CD14-positive monocyte (primary cell): ENCODE measurements at regions not wholly inside any gene's neighbourhood (a gene's known extent, or its start where the extent isn't known, plus 50 kb on each side); places are given as distances from the start of the nearest gene placed in this dataset.

ENCODE experiments used
- DNase-seq, 3 donors: peaks; one replicate each; pipeline ENCODE4 v3.0.0-alpha.2; 2011 to 2022
- H2AFZ ChIP-seq: 2 replicates; pipeline ENCODE4 v1.6.0; 2012; ENCODE audit warnings: mild to moderate bottlenecking, low read depth, low read length, inconsistent platforms; ENCODE audit not compliant: insufficient read depth, poor library complexity, severe bottlenecking
- H3K27ac ChIP-seq, 2 donors: 1 replicate in 1 of 2; 2 replicates in 1 of 2; pipeline ENCODE4 v1.5.1; 2012 to 2013; ENCODE audit warnings: low read length in 2 of 2, control low read depth in 1 of 2, inconsistent platforms in 1 of 2, low read depth in 1 of 2, mild to moderate bottlenecking in 1 of 2
- H3K27me3 ChIP-seq, 2 donors: one replicate each; pipeline versions ENCODE4 v1.6.0 to v1.6.1; 2011 to 2013; ENCODE audit warnings: low read length in 2 of 2; ENCODE audit not compliant: control insufficient read depth in 2 of 2, insufficient read depth in 2 of 2
- H3K36me3 ChIP-seq, 2 donors: replicated peaks in 1 of 2; 1 replicate in 1 of 2; 2 replicates in 1 of 2; pipeline versions ENCODE4 v1.5.1 to v1.6.1; 2012 to 2013; ENCODE audit warnings: low read length in 2 of 2, control low read depth in 1 of 2, inconsistent platforms in 1 of 2, mild to moderate bottlenecking in 1 of 2; ENCODE audit not compliant: insufficient read depth in 2 of 2, control insufficient read depth in 1 of 2
- H3K4me1 ChIP-seq, 2 donors: 1 replicate in 1 of 2; 2 replicates in 1 of 2; pipeline versions ENCODE4 v1.5.1 to v1.6.1; 2012 to 2013; ENCODE audit warnings: low read length in 2 of 2, control low read depth in 1 of 2, inconsistent platforms in 1 of 2, mild to moderate bottlenecking in 1 of 2, moderate library complexity in 1 of 2; ENCODE audit not compliant: insufficient read depth in 2 of 2, control insufficient read depth in 1 of 2
- H3K4me2 ChIP-seq: replicated peaks from 2 replicates; pipeline ENCODE3; 2012; ENCODE audit warnings: low read length, moderate library complexity, mild to moderate bottlenecking; ENCODE audit not compliant: poor library complexity, severe bottlenecking; ENCODE audit errors: extremely low read depth
- H3K4me3 ChIP-seq, 3 experiments: fragments of 200-600 bp in 1 of 3; sonication (generic) in 1 of 3; replicated peaks in 1 of 3; 1 replicate in 2 of 3; 2 replicates in 1 of 3; pipeline ENCODE4 v1.5.1; 2011 to 2013; ENCODE audit warnings: low read length in 3 of 3, mild to moderate bottlenecking in 3 of 3, control low read depth in 2 of 3, low read depth in 2 of 3, inconsistent platforms in 1 of 3, moderate library complexity in 1 of 3
- H3K79me2 ChIP-seq: 2 replicates; pipeline ENCODE4 v1.6.0; 2012; ENCODE audit warnings: mild to moderate bottlenecking, control low read depth, inconsistent platforms, low read length, moderate library complexity; ENCODE audit not compliant: insufficient read depth
- H3K9ac ChIP-seq: 2 replicates; pipeline ENCODE4 v1.6.0; 2017; ENCODE audit warnings: low read length, mild to moderate bottlenecking; ENCODE audit not compliant: insufficient read depth, poor library complexity, severe bottlenecking
- H3K9me3 ChIP-seq, 2 donors: replicated peaks in 1 of 2; 1 replicate in 1 of 2; 2 replicates in 1 of 2; pipeline versions ENCODE4 v1.5.1 to v1.6.1; 2012 to 2013; ENCODE audit warnings: low read length in 2 of 2, control low read depth in 1 of 2; ENCODE audit not compliant: control insufficient read depth in 1 of 2, insufficient read depth in 1 of 2
- H4K20me1 ChIP-seq: 2 replicates; pipeline ENCODE4 v1.6.0; 2012; ENCODE audit warnings: mild to moderate bottlenecking, low read length, control low read depth, moderate library complexity; ENCODE audit not compliant: insufficient read depth
- H3K27ac Mint-ChIP-seq, 7 donors: one replicate each; pipeline ENCODE4 v1.8.0; 2020; ENCODE audit warnings: mild to moderate bottlenecking in 7 of 7, mixed read lengths in 7 of 7, moderate library complexity in 6 of 7, inconsistent platforms in 2 of 7
- H3K27me3 Mint-ChIP-seq, 3 donors: one replicate each; pipeline ENCODE4 v1.8.0; 2021 to 2022; ENCODE audit warnings: low read depth in 3 of 3, mild to moderate bottlenecking in 3 of 3, mixed read lengths in 3 of 3, moderate library complexity in 3 of 3, inconsistent platforms in 1 of 3
- H3K36me3 Mint-ChIP-seq, 2 donors: one replicate each; pipeline ENCODE4 v1.8.0; 2020; ENCODE audit warnings: mixed read lengths in 2 of 2, inconsistent platforms in 1 of 2, mild to moderate bottlenecking in 1 of 2
- H3K4me1 Mint-ChIP-seq: one replicate; pipeline ENCODE4 v1.8.0; 2020; ENCODE audit warnings: mild to moderate bottlenecking, mixed read lengths
- H3K4me3 Mint-ChIP-seq, 2 donors: one replicate each; pipeline ENCODE4 v1.8.0; 2020; ENCODE audit warnings: mild to moderate bottlenecking in 2 of 2, mixed read lengths in 2 of 2, moderate library complexity in 1 of 2
- H3K9me3 Mint-ChIP-seq, 7 donors: one replicate each; pipeline ENCODE4 v1.8.0; 2020 to 2022; ENCODE audit warnings: mixed read lengths in 7 of 7, mild to moderate bottlenecking in 6 of 7, moderate library complexity in 6 of 7, inconsistent platforms in 2 of 7
- WGBS: methylation state at CpG from one replicate; pipeline ENCODE4 v1.1.5; 2013; ENCODE audit warnings: missing lambda C conversion rate; ENCODE audit not compliant: insufficient coverage; 5-methylcytosine and 5-hydroxymethylcytosine counted together
- intact Hi-C, 2 donors: fragments of 100-400 bp; cut with micrococcal nuclease; formaldehyde crosslinking; loops; one replicate each; pipeline versions ENCODE4 v1.15.0 to v1.15.1; 2023
- TF ChIP-seq, protein P1 (sequence below): fragments of 200-600 bp; IDR thresholded peaks from one replicate; pipeline ENCODE4 v1.8.0; 2022; ENCODE audit warnings: antibody characterized with exemption, mild to moderate bottlenecking

GRCh38 chr12:111101003-111101402 is 180.6 kb upstream of the MYL2 start:
- intact Hi-C loops = no loop called here
- no peak overlapping the region for H3K4me3 ChIP-seq
- H3K36me3 ChIP-seq = no peaks in the 10 kb centered on the region
- Mint-ChIP-seq H3K36me3 (no peaks in the 10 kb centered on the region), H3K4me1 (peaks cover 25% of the 10 kb centered on the region), H3K4me3 (no peak overlapping the region), H3K27me3 (peaks cover 0 to 6% (median 0%) of the 10 kb centered on the region in 3 donors), H3K27ac (no peak overlapping the region), H3K9me3 (peaks cover 0 to 2% (median 0%) of the 10 kb centered on the region in 7 donors)
- H3K79me2 ChIP-seq = no peaks in the 10 kb centered on the region
- H3K27me3 ChIP-seq = no peaks in the 10 kb centered on the region
- TF ChIP-seq, protein P1, sequence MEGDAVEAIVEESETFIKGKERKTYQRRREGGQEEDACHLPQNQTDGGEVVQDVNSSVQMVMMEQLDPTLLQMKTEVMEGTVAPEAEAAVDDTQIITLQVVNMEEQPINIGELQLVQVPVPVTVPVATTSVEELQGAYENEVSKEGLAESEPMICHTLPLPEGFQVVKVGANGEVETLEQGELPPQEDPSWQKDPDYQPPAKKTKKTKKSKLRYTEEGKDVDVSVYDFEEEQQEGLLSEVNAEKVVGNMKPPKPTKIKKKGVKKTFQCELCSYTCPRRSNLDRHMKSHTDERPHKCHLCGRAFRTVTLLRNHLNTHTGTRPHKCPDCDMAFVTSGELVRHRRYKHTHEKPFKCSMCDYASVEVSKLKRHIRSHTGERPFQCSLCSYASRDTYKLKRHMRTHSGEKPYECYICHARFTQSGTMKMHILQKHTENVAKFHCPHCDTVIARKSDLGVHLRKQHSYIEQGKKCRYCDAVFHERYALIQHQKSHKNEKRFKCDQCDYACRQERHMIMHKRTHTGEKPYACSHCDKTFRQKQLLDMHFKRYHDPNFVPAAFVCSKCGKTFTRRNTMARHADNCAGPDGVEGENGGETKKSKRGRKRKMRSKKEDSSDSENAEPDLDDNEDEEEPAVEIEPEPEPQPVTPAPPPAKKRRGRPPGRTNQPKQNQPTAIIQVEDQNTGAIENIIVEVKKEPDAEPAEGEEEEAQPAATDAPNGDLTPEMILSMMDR = no peak
- DNase-seq = no peak
- peaks cover 13 to 20% of the 10 kb centered on the region in 2 donors for H3K4me1 ChIP-seq
- H3K9me3 ChIP-seq = no peaks in the 10 kb centered on the region
- no peak overlapping the region for H3K9ac ChIP-seq
- no peak overlapping the region for H3K27ac ChIP-seq
- no peaks in the 10 kb centered on the region for H4K20me1 ChIP-seq
- WGBS = 95% methylated on average over 7 of the region's 7 CpGs
- H3K4me2 ChIP-seq = no peak overlapping the region
- H2AFZ ChIP-seq = no peak overlapping the region

- H3K36me3 ChIP-seq = no peaks in the 10 kb centered on the region
- peaks cover 0 to 2% (median 0%) of the 10 kb centered on the region in 7 donors for H3K9me3 Mint-ChIP-seq
- no peaks in the 10 kb centered on the region for H3K9me3 ChIP-seq
- TF ChIP-seq, protein P1 = no peak
- intact Hi-C loops = no loop called here
- H3K4me3 Mint-ChIP-seq = no peak overlapping the region
- no peak overlapping the region for H3K27ac Mint-ChIP-seq
- H3K27ac ChIP-seq = no peak overlapping the region
- no peak overlapping the region for H2AFZ ChIP-seq
- WGBS = 97% methylated on average over 4 of the region's 4 CpGs
- DNase-seq = no peak
- H3K27me3 ChIP-seq = no peaks in the 10 kb centered on the region
- peaks cover 23% of the 10 kb centered on the region for H3K4me1 Mint-ChIP-seq
- no peak overlapping the region for H3K4me2 ChIP-seq
- H3K27me3 Mint-ChIP-seq = peaks cover 0 to 6% (median 0%) of the 10 kb centered on the region in 3 donors
- no peaks in the 10 kb centered on the region for H3K79me2 ChIP-seq
- H3K4me1 ChIP-seq = peaks cover 11 to 19% of the 10 kb centered on the region in 2 donors
- H3K4me3 ChIP-seq = no peak overlapping the region
- no peaks in the 10 kb centered on the region for H4K20me1 ChIP-seq
- H3K36me3 Mint-ChIP-seq = no peaks in the 10 kb centered on the region
- no peak overlapping the region for H3K9ac ChIP-seq
Measured at GRCh38 chr12:111100554-111100953, 180.2 kb upstream of the MYL2 start.
